Effector CD4-positive, alpha-beta T cell (primary cell): ENCODE measurements at regions not wholly inside any gene's neighbourhood (a gene's known extent, or its start where the extent isn't known, plus 50 kb on each side); places are given as distances from the start of the nearest gene placed in this dataset.

Experiments used
- DNase-seq: peaks from one replicate; pipeline ENCODE4 v3.0.0-alpha.2; 2020

- DNase-seq, result no peak
These were observed 98.1 kb upstream of the COL21A1 start for GRCh38 chr6:56345376-56345995.

DNA sequence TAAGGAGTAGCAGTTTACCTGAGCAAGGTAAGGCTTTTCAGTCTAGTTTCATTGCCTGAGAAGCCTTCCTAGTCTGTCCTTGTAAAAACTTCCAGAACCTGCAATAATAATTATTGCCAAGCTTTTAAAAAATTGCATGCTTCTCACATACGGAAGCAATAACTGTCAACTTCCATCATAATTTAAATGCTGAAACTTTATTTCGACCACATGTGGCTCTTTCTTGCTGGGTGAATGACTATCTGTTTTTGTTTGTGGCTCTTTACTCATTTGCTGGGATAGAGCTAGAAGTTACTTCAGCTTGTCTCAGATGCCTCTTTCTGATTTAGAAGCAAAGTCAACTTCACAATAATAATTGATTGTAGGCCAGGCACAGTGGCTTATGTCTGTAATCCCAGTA, 95.9 kb upstream of the COL21A1 start:
- DNase-seq, result no peak

- no peak for DNase-seq
These were observed 92.1 kb upstream of the COL21A1 start for GRCh38 chr6:56339524-56339923.

DNA sequence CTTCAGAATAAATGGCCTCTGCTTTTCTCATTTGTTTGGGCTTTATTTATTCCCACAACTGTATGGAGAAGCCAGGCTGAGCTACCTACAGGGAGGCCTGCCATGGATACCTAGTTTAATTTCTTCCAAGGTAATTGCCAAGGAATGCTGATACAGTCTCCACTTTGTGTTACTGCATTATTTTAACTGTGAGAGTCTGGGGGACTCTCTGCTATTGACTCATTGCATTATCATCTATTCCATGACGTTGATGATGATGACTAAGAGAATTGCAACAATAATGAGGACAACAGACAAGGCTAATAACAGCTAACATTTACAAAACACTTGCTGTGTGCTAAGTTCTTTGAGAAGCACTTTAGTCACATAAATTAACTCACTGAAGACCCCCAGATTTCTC, 88.3 kb upstream of the COL21A1 start:
- no peak for DNase-seq

GRCh38 chr6:56334937-56335336, 87.6 kb upstream of the COL21A1 start:
- DNase-seq, result no peak

DNA sequence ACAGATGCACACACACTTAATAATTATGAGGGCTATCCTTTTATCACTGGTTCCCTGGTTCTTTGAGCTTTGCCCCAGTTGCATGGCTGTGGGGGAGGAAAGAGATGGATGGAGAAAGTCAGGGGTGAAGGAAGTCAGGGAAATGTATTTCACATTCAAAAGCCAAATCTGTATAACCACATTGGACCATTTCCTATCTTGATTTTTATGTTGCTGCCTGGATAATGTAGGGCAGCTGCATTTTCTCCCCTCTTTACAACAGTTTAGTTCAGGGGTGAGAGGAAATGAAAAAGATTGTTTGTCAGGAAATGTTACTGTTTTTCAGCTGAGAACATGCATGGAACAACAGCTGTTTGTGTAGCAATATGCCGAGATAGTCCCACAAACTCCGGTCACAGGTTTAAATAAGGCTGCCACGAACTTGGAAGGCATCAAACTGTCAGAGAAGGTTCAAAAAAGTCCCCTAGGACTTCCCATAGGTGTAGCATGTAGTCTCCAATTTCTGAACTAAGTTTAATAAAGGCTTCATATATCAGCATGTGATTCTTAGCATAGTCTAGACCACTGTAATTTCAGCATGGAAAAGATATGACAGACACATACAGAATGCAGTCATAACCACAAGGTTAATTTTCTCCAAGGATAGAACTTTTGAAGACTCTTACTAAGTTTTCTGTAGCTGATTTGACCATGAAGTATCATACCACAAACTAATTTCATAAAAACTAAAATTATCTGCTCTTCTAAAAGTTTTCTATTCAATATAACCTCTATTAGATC, 82.1 kb upstream of the COL21A1 start:
- no peak for DNase-seq

DNA sequence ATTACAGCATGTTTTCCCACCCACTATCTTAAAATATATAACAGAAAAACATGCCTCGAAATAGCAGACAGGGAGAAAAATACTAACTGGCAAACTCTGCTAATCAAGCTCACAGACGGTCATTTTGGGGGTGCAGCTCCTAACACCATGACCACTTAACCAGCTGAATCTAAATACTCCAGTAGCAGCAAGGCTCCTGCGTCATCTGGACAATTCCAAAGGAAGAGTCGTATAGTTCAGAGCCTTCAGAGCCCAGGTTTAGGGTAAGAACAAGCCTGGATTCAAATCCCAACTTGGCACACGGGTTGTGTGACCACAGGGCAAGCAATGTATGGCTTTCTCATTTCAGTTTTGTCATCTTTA, 81.3 kb upstream of the COL21A1 start:
- DNase-seq, result no peak

DNA sequence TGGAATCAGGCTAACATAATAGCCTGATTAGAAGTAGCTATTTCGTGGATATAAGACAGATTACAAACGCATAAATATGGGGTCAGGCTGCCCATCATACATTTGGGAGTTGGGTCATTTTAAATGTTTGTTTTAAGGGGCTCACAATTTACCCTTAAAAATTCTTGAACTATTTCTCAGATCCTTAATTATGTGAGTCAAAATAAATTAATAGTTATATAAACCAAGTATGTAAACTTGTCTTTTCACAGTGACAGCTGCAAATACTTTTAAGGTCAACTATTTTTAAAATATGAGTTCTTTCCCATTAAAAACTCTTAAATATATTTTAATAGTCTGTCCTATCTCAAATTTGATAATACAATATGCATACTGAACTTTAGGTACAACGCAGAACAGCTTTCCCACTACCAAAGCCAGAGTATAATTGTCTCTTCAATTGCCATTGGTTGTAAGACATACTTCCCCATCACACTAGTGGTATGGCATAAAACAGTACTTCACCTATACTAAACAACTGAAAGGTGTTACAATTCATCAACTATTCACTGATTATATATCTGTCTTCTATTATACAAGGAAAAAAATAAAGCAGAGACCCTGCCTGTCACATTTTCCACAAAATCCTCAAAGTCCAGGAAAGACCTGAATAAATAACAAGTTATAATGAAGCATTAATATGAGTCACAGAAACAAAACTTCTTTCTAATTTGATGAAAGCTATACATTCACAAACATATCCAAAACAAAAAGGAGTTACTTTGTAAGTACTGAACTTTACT, 80.8 kb upstream of the COL21A1 start:
- DNase-seq, result no peak

GRCh38 chr6:56324396-56324795, 77.0 kb upstream of the COL21A1 start:
- no peak for DNase-seq

DNA sequence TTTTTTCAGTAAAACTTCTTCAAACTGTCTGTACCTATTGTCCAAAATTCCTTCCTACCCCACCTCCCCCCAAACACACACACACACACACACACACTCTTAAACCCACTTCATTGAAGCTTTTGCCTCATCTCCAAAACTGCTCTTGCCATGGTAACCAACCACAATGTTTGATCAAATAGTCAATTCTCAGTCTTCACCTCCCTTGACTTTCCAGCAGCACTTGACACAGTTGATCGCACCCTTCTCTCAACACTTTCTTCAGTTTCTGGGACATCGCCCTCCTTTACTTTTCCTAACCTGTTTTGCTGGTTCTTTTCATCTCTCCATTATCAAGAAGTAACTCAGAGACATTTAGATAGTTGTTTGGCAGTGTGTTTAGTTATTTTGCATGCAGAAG, 71.5 kb upstream of the COL21A1 start:
- no peak for DNase-seq

GRCh38 chr6:56314683-56315523, 67.5 kb upstream of the COL21A1 start:
- no peak for DNase-seq

DNA sequence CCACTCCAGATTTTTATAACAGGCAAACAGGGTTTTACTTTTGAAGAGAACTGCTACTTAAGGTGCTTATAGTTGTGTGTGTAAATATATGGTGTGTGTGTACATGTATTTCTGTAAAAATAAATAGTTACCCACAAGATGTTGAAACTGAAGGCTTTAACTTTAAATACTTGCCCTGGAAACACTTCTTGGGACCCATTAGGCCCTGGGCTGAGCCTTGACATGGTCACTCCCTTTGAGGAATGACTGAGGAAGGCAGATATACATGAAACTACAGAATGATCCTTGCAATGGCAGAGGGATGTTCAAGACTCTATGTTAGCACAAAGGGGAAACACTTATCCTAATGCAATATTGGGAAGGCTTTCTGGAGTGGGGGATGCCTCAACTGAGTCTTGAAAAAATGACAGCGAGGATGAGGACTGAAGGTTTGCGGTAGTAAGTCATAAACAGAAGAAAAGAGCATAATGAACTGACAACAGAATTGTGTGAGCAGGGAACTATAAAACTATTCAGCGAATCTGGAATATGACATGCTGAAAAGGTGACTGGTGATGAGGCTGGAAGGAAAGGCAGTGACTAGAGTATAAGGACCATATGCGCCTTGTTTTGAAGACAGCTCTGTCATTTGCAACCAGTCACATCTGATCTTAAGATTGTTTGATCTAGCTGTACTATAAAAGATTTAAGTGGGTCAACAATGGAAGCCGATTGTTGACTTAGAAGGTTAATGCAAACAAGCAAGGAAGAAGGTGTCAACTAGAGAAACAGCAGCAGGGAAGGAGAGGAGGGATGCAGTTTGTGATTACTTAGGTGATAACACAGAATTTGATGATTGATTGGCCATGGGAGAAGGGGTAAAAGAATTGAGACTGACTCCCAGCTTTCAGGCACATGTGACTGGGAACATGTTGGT, 64.4 kb upstream of the COL21A1 start:
- DNase-seq, result no peak

- no peak for DNase-seq
These were observed 63.7 kb upstream of the COL21A1 start for GRCh38 chr6:56311061-56311460.

GRCh38 chr6:56310241-56310640, 62.9 kb upstream of the COL21A1 start:
- DNase-seq, result no peak

DNA sequence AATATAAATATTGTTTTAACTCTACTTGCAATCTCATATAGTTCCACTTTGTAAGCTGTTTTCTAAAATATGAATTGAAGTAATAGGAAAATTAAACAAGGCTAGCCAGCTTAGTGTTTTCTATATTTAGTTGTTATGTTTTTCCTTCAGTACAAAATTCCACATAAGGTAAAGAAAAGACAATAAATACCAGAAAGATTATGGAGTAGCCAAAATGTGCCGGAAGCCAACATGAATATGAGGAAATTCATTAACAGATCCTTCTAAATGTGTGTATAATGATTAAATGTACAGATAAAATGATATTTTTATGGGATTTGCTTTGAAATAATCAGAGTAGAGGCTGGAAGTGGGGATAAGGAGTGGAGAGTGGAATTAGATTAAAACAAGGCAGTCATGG, 52.5 kb upstream of the COL21A1 start:
- DNase-seq, result no peak

DNA sequence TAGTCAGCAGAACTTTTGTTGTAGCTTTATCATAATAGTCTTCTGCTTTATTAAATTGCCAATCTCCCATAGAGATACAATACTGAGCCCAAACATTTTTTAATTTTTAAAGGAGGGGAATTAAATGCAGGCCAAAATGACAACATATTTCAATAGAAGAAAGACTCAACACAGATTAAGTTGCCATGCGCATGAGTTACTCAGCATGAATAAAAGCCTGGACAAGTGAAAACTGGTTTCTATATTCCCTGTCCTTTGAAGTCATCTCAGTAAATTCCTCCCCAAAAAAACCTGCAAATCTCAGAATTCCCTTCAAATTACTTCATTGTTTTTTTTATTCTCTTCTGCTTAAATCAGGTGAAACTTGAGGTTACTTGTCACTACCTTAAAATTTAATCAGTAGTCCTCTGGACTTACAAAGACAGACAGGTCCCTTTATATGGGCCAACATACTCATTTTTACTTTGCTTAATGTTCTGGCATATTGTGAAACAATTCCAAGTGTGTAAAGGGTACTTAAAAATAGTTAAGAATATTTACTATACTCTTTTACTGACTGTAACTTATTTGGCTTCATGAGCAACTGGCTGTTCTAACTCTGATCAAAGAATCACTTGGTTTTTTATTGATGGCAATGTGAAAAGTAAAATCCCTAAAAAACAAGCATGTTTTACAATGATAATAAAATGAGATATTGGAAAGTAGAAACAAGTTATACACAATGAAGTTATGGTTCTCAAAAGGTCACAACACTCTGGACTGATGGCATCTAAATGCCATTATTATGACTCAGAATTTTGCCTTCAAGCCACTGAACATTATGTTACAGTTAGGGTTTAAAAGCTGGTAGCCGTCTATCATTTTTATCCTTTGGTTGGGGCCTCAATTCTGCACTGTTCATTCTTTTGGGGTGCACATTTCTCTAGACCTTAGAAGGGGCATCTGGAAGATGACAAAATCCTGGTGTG, 49.9 kb upstream of the COL21A1 start:
- DNase-seq, result no peak
